VCaP (cell line): ENCODE measurements at regions not wholly inside any gene's neighbourhood (a gene's known extent, or its start where the extent isn't known, plus 50 kb on each side); places are given as distances from the start of the nearest gene placed in this dataset.

ENCODE experiments used
- H3K27ac ChIP-seq: fragments of 450-650 bp; 2 replicates; pipeline ENCODE4 v1.5.1; 2017
- CTCF ChIP-seq: fragments of 450-650 bp; conservative IDR thresholded peaks from 2 replicates; pipeline ENCODE4 v1.5.1; 2017; ENCODE audit warnings: mild to moderate bottlenecking, moderate library complexity

- peak overlapping the region; percentile 34; the same call in 1 of the 2 replicates for H3K27ac ChIP-seq
- TF ChIP-seq CTCF, result no peak
These were observed 67.0 kb upstream of the BEGAIN start for GRCh38 chr14:100654025-100654813.

- TF ChIP-seq CTCF, result peak; percentile 94
- H3K27ac ChIP-seq, result peak overlapping the region; percentile 34; the same call in 1 of the 2 replicates
These were observed 67.9 kb upstream of the BEGAIN start for GRCh38 chr14:100654814-100655740.

GRCh38 chr14:100655741-100656085, 68.5 kb upstream of the BEGAIN start:
- TF ChIP-seq CTCF, result no peak
- H3K27ac ChIP-seq, result no peak overlapping the region

- H3K27ac ChIP-seq, result no peak overlapping the region
- TF ChIP-seq CTCF, result no peak
These were observed 69.7 kb upstream of the DLK1 start for GRCh38 chr14:100656996-100657395.

GRCh38 chr14:100657780-100658179, 68.9 kb upstream of the DLK1 start:
- TF ChIP-seq CTCF, result no peak
- H3K27ac ChIP-seq, result no peak overlapping the region

- no peak for TF ChIP-seq CTCF
- no peak overlapping the region for H3K27ac ChIP-seq
These were observed 68.4 kb upstream of the DLK1 start for GRCh38 chr14:100658181-100658886.
